ENCODE measurements at regions not wholly inside any gene's neighbourhood (a gene's known extent, or its start where the extent isn't known, plus 50 kb on each side); places are given as distances from the start of the nearest gene placed in this dataset.

DNA sequence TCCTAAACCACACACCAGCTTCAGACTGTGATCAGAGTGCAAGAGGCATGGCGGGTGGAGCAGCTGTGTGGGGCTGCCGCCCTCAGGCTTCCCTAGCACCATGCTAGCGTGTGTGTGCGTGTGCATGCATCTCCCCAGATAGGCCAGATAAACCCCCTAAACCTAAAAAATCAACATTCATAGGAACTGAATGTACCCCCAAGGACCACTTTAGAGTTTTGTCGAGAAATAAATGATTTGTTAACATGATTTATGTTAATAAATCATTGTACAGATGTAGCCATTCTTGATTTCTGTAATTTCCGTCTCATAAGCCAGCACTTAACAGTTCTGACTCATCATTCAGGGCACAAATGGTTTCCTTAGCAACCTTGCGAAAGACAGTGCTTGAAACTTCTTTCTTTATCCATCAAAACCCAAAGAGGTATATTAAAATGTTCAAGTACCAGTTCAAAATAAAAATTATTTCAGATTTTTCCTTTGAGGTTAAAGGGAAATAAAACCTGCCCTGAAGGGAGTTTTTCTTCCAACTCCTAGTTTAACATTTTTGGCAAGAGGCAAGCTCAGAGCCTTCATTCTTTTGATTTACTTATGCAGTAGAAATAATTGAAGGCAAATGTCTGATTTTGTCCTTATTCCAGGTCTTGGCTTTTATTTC, 206.2 kb upstream of the RGS6 start:
- no peak for DNase-seq

DNA sequence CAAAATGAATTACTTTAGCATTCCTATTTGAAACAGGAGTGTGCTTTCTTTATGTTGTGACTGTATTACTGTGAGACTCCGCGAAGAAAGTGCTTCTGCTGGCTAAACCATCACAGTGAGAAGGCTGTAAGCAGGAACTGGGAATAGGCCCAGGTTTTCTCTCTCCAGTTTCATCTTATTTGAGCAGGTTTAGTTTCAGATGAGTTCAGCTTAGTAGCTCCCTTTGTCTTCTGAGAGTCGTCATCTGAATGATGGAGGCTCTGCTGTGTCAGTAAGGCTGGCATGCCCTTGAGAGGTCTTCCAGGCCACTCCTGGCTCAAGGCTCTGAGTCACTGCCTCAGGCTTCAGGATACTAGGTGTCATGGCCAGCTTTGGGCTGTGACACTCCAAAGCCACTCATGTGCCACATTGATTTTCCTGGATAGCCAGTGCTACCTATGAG, 205.6 kb upstream of the RGS6 start:
- DNase-seq = no peak

DNA sequence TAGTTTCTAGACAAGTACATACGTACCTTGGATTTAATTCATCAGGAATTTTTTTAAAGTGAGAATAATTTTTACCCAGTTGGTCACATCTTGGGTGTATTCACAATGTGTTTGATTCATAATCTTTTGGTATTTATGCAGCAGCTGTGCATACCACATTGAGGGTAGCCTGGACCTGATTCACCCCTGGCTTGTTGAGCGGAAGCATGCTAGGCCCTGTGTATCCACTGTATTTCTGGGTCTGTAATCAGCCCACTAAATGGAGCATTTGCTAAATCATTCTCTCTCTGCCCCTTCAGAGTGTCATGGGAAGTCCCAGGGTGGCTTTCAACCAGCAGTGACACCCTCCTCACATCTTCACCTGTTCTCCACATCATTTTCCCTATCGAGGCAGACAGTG, 203.8 kb upstream of the RGS6 start:
- DNase-seq = no peak

DNA sequence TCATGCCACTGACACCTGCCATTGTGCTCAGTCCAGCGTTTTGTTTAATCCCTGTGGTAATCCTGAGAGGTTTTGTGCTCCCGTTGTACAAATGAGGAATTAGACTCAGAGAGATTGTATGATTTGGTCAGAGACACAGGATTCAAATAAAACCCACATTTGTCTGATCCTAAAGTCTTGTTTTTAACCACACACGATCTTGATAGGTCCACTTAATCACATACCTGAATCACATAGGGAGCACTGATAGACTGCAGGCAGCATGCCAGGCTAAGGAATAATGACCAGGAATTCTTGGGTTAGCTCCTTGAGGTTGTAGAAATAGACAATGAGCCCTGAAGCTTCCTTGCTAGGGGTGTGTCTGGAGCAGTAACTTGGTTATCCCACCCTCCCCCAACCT, 202.6 kb upstream of the RGS6 start:
- DNase-seq = no peak

DNA sequence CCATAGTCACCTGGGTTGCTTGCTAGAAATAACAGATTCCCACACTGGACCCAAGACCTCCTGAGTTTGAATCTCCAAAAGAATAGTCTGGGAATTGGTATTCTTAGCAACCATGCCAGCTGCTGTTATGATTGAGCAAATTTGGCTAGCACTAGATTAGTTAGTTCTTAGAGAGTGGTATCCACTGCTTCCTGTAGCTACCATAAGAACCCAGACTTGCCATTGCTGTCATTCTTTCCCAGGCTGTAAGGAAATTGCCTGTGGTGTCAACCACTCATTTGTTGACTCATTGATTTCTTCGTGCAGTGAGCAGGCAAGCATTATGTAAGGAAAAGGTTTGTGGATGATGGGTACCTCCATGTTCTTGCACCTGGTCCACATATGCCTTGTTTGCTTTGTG, 201.8 kb upstream of the RGS6 start:
- DNase-seq = no peak

DNA sequence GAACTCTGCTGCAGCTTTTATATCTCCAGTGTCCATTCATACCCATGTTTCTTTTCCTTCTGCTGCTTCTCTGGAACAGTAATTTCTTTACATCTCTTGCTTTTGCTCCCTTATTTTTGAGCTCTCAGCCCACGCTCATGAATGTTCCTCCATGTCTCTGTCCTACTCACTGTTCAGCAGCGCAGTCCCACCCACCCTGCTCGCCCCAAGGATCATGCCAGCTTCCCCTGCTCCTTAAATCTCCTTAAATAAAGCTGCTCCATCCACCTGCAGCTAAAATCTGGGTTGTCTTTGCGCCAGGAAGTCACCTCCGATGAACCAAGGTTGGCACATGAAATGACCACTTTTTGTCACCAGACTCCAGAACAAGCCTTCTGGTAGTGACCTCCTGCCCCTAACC, 201.1 kb upstream of the RGS6 start:
- no peak for DNase-seq

DNA sequence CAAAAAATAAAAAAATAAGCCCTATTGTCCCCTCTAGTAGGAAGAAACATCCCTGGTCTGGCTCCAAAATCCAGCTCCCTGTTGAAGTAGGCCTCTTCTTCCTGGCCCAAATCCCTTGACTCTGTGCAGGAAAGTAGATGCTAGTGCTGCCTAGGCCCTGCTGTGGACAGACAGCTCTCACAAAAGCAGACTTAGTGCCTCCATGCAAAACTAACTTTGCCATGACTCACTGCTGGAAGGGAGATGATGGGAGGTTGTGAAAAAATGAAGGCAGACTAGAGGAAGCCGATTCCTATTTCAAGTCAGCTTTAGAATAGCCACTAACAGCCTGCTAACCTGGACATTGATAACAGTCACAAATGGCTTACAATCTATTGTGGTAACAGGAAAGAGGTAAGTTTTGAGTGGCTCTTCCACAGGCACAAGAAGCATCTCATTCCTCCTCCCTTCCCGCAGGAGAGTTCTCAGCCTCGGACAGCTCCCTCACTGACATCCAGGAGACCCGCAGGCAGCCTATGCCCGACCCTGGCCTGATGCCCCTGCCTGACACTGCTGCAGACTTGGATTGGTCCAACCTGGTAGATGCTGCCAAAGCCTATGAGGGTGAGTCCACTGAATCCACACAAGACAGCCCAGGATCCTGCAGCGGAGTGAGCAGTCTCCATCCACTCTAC, 198.9 kb upstream of the RGS6 start:
- DNase-seq = no peak

DNA sequence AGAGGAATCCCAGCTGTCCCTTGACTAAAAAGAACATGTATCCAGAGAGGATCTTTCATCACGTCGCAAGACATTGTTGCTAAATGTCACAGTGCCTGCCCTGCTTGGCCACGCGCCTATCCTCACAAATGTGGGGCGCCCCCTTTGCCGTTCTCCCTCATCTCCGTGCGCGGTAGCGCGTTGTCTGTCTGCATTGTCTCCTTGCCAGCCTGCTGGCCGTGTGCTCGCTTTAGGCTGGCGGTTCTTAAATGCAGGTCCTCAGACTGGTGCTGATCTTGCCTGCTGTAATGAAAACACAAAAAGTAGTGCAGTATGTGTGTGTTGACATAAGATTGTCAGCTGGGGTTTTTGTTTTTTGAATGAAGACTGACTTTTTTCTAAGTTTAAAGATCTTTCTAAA, 198.2 kb upstream of the RGS6 start:
- DNase-seq = no peak

DNA sequence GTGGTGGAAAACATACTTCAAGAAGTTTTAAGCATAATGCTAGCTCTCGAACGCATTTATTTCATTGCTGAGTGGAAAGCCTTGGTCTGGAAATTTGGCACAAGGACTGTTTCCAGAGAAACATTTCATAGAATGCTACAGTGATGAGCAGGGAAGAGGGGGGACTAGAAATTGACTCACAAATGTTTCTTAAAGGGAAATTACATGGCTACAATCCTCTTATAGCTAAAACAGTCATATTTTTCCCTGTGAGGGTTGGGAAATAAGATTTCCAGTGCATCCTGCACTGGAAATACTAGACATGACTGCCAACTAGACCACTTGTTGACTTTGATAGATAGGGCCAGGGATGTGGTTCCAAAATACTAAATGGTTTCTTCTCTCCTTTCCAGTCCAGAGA, 197.3 kb upstream of the RGS6 start:
- DNase-seq = no peak

DNA sequence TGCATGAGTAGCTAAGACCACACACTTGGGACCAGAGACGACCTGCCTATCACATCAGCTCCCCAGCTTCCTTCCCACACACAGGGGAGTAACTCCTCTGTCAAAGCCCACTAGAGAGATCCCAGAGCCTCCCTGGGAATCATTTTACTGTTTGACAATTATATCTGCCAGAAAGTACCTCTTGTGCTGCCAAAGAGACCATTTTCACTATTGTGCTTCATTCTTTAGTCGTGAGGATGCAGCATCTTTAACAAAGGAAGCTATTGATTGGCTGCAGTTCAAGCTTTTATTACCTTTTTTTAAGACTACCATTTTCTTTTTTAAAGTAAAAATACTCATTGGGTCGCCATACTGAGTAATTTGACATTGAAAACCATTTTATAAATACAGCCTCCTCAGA, 194.5 kb upstream of the RGS6 start:
- DNase-seq = no peak

DNA sequence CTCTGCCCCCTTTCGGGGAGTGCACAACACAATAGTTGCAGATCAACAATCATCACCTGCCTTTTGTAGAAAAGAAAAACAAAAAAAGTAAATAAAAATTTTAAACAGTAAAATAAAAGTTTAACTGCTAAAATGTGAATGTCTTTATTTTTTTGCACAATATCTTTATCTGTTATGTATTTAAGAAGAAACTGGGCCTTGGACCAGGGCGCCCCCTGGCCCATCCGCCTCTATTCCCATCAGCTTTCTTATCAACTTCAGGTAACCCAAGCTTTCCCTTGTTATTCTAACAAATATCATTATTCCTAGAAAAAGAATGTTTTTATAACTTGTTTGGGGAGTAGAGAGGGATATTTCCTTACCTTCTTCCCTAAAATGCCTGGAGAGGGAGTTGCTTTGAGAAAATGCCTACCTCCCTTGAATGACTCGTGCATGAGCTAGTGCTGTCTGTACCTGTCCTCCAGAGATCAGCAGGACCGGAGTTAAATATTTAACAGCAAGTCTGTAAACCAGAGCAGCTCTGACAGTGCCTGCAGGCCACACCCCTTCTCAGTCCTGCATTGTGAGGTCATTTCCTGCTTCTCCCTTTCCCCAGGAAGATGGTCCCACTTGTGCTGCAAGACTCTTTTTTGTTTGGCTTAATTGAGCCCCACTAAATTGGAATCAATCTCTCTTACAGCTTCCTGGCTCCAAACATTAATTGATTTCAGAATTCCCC, 192.8 kb upstream of the RGS6 start:
- no peak for DNase-seq

DNA sequence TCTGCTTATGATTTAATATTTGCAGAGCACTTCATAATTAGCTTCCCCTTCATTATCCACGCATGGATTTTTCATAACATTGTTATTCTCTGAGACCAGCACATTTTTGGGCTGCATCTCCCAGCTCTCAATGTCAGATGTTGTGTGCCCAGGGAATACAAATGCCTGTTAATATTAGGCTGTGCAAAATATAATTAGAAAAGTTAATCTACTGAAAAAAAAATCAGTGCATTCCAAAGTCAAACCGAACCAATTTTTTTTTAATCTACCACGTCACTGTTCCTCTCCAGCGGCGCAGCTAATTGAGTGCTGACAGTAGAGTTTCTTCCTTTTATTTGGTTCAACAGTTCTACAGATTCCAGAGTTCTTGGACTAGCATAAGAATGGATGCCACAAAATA, 191.0 kb upstream of the RGS6 start:
- DNase-seq = no peak

DNA sequence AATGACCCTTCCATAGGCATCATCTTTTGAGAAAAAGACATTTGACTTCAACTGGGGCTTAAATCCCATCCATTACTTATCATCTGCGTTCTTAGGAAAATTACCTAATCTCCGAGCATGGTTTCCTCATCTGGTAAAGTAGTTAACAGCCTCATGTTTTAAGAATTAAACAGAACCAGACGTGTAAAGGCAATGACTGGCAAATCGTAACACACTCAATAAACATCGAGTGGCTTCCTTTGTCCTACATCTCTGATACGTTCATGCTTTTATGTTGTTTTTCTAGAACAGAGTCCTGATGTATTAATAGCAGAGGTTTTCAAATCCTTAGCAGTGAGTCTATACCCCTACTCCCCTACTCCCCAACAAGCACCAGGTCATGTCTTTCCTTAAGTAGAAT, 189.7 kb upstream of the RGS6 start:
- no peak for DNase-seq

DNA sequence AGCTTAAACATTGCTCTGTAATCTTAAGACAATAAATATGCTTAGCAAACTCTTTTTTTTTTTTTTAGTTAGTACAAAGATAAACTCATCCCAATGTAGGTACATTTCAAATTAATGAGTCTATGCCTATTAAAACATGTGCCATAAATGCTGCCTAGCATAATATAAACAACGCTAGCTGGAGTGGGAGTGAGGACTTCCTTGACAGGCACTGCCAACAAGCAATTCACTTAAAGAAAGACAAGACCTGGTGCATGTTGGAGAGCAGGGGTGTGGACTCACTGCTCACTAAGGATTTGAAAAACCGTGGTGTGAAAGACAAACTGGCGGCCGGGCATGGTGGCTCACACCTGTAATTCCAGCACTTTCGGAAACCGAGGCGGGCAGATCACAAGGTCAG, 187.2 kb upstream of the RGS6 start:
- DNase-seq = no peak

DNA sequence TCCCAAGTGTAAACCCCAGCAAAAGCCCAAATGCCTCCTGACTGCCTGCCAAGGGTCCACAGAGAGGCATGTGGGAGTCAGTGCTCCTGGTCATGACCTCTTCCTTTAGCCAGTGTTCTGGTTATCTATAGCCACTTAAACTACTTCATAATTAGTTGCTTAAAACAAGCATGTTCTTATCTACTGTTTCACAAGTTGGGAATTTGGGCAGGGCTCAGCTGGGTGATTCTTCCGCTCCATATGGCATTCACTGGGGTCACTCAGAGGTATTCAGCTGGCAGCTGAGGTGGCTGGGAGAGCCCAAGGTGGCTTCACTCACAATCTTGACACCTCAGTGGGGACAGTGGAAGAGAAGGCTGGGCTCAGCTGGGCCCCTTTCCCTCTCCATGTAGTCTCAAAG, 184.0 kb upstream of the RGS6 start:
- no peak for DNase-seq

DNA sequence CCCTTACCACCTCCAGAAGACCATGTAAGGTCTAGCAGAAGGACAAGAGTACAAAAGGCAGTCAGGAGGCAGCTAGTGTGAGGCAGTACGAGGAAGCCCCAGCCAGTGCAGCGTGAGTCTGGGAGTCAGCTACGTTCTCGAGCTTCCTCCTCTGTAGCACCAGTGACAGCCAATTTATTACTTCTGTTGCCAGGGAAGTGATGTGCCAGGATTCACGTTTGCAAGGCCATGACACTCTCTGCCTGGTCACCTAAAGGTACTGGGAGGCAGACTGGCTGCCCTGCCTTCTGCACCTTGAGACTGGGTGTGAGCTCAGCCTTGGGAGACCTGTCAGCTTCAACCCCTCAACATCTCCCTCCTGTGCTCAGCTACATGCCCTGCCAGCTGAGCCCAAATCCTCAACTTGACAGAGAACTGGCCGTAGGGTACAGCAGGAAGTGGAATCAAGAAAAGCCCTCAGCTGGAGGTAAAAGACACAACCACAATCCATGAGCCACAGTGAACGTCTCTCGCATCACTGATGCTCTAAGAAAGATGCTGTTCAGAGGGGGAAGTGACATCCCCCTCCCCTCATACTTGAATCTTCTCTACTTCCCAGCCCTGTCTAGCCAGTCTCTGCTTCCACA, 182.5 kb upstream of the RGS6 start:
- DNase-seq = no peak

DNA sequence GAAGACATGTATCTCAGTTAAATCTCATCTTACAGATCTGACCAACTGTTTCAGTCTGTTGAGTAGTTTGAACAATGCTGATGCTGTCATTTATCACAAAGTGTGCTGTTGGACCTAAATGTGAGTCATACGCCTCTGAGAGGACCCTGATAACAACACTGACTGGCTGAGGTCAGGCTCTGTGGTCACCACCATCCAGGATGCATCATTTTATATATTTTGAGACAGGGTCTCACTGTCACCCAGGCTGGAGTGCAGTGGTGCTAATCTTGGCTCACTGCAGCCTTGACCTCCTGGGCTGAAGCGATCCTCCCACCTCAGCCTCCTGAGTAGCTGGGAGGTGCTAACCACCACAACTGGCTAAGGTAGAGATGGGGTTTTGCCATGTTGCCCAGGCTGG, 181.0 kb upstream of the RGS6 start:
- no peak for DNase-seq

DNA sequence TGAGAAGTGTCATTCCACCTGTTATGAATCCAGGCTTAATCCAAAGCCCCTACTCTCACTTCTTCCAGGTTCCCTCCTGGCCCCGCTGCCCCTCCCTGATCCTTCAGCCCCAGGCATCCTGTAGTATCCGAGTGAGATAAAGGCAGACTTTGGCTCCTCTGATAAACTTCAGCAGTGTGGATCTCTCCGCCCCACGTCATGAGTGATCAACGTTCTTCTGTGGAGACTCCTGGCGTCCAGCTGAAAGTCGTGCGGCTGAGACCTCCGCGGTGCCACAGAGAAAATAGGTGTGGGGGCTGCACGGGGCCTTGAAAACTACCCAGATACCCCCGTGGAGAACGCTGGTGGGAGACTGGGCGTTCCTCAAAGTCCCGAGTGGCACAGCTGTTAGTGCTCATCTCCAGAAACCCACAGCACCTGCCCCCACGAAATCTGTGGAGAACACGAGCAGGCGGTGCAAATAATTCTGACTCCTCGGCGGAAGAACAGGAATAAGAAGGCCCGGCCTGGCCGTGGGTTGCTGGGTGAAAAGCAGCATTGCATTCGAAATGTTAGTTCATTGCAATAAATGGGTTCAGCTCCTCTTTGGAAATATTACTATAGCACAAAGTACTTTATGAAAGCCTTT, 180.0 kb upstream of the RGS6 start:
- DNase-seq = no peak

DNA sequence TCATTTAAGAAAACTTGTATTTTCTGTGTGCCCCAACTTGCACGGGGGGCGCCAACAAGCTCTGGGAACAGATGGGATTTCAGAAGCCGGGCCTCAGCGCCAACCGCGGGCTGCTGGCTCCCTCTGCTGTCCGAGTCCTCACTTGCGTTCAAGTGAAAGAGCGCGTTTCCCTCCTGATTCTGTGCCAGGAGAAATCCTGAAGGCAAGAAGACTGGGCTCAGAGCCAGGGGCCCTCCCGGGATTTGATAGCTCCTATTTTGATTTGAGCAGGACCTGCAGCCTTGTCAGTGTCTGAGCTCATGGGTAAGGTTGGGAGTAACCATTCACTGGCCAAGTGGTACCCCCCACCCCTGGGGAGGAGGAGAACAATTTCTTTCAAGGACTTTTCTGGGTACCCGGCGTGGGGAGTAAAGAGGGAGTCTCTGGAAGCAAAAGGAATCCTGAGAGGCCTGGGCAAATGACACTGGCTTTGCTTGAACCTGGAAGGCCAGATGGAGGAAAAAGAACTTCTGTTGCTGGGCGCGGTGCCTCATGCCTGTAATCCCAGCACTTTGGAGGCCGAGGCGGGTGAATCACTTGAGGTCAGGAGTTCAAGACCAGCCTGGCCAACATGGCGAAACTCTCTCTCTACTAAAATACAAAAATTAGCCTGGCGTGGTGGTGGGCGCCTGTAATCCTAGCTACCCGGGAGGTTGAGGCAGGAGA, 179.0 kb upstream of the RGS6 start:
- DNase-seq = no peak

DNA sequence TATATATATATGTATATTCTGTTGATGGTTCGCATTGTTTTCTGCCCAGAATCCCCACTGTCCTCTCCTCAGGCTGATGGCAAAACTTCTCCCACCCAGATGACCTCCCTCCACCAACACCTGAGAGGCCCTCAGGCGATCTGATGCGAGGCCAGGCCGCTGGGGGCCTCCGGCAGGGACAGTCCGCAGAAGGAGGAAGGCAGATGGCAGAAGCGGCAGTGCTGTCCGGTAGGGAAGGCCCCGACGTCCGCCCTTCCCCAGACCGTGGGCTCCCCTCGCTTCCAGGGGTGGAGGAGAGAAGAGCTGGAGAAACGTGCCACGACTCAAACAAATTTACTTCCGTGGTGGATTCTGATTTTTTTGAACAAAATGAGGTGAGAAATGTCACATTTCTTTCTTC, 178.3 kb upstream of the RGS6 start:
- DNase-seq = no peak

DNA sequence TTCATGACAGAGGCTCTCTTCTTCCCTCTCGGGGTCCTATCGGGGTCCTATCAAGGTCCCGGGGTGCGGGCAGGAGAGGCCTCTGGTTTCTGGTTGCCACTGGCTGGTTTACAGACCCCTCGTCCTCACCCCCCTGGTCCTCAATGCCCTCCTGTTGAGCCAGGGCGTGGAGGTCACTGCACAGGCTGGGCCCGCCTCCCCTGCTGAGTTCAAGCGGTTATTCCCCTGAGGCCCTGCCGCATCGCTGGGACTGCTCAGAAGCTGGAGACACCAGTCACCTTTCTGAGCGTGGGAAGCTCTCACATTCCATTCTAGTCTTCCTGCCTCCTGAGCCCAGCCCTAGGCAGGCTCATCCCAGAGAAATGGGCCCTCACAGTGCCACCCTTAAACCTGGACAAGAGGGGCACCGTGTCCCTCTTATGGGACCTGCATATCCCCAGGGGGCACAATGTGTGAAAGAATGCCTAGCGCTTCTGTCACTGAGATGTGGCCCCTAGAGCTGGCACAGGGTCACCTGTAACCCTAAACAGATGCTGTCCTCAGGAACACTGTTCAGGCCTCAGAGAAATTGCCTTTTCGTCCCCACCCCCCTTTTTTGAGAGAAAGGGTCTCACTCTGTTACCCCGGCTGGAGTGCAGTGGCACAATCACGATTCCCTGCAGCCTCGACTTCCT, 177.7 kb upstream of the RGS6 start:
- no peak for DNase-seq

DNA sequence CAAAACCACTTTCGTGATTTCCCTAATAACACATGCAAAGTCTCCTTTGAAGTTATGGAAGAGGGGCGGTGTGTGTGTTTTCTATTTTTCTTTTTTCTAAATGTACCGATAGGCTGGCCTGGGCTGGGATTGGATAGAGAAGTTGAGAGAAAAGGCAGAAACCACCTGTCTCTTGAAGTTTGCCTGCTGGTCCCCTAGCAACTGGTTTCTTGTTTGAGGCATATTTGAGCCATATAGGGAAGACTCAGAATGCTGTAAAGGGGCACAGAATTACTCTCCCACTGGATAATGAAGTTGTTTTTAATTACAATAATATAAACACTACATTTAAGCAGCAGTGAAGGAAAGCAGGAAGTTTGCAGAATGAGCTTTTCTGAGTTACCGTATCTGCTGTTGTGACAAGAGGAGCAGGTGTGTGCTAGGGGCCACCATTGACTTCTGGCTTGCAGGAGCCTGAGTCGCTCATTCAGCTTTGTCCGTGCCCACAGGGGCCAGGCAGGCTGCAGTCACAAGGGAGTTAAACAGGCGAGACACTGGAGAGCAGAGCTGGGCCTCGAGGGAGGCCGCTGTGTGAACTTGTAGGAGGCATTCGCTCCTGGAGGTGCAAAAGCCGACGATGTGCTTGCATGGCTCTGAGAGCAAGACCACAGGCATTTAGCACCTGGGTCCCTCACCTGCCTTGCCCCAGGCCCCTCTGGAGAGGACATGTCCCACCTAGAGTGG, 173.8 kb upstream of the RGS6 start:
- DNase-seq = no peak
